ENCODE measurements at regions not wholly inside any gene's neighbourhood (a gene's known extent, or its start where the extent isn't known, plus 50 kb on each side); places are given as distances from the start of the nearest gene placed in this dataset.

- Histone ChIP-seq H3K9me3 (ENCODE audit: control insufficient read depth, low read length) (no peaks in the 10 kb centered on the region), H3K4me1 (ENCODE audit: control insufficient read depth, insufficient read depth, low read length, poor library complexity, severe bottlenecking) (no peaks in the 10 kb centered on the region), H3K27ac (ENCODE audit: low read depth, low read length, severe bottlenecking) (no peak overlapping the region), H3K36me3 (ENCODE audit: control insufficient read depth, insufficient read depth, low read length) (no peaks in the 10 kb centered on the region), H3K4me3 (ENCODE audit: extremely low read depth, insufficient read depth, low read length, poor library complexity, severe bottlenecking) (no peak overlapping the region)
- WGBS, 2 experiments (ENCODE audit: insufficient coverage in 2 of 2) = no CpG with 5 or more reads among the region's 3 CpGs
Measured at GRCh38 chr10:117933036-117933435, 113.7 kb downstream of the RAB11FIP2 start.

- H3K27ac ChIP-seq (ENCODE audit: low read depth, low read length, severe bottlenecking) = no peak overlapping the region
- 76% methylated on average over 3 of the region's 3 CpGs; no CpG with 5 or more reads in 1 of the 2 experiments for WGBS, 2 experiments (ENCODE audit: insufficient coverage in 2 of 2)
- no peak overlapping the region for H3K4me3 ChIP-seq (ENCODE audit: extremely low read depth, insufficient read depth, low read length, poor library complexity, severe bottlenecking)
- no peaks in the 10 kb centered on the region for H3K9me3 ChIP-seq (ENCODE audit: control insufficient read depth, low read length)
- no peaks in the 10 kb centered on the region for H3K36me3 ChIP-seq (ENCODE audit: control insufficient read depth, insufficient read depth, low read length)
- H3K4me1 ChIP-seq (ENCODE audit: control insufficient read depth, insufficient read depth, low read length, poor library complexity, severe bottlenecking) = no peaks in the 10 kb centered on the region
Measured at GRCh38 chr10:117934477-117934876, 112.3 kb downstream of the RAB11FIP2 start.

- no peaks in the 10 kb centered on the region for H3K36me3 ChIP-seq (ENCODE audit: control insufficient read depth, insufficient read depth, low read length)
- H3K4me1 ChIP-seq (ENCODE audit: control insufficient read depth, insufficient read depth, low read length, poor library complexity, severe bottlenecking) = no peaks in the 10 kb centered on the region
- H3K4me3 ChIP-seq (ENCODE audit: extremely low read depth, insufficient read depth, low read length, poor library complexity, severe bottlenecking) = no peak overlapping the region
- no peaks in the 10 kb centered on the region for H3K9me3 ChIP-seq (ENCODE audit: control insufficient read depth, low read length)
- 85 to 86% methylated on average over 8 of the region's 9 CpGs for WGBS, 2 experiments (ENCODE audit: insufficient coverage in 2 of 2)
- H3K27ac ChIP-seq (ENCODE audit: low read depth, low read length, severe bottlenecking) = no peak overlapping the region
Measured at GRCh38 chr10:117936141-117936540, 110.6 kb downstream of the RAB11FIP2 start.

- WGBS, 2 experiments (ENCODE audit: insufficient coverage in 2 of 2) = 90 to 100% methylated on average over 1 to 3 of the region's 4 CpGs
- H3K27ac ChIP-seq (ENCODE audit: low read depth, low read length, severe bottlenecking) = no peak overlapping the region
- no peak overlapping the region for H3K4me3 ChIP-seq (ENCODE audit: extremely low read depth, insufficient read depth, low read length, poor library complexity, severe bottlenecking)
- no peaks in the 10 kb centered on the region for H3K4me1 ChIP-seq (ENCODE audit: control insufficient read depth, insufficient read depth, low read length, poor library complexity, severe bottlenecking)
- H3K9me3 ChIP-seq (ENCODE audit: control insufficient read depth, low read length) = no peaks in the 10 kb centered on the region
- no peaks in the 10 kb centered on the region for H3K36me3 ChIP-seq (ENCODE audit: control insufficient read depth, insufficient read depth, low read length)
Measured at GRCh38 chr10:117936566-117936965, 110.2 kb downstream of the RAB11FIP2 start.

GRCh38 chr10:117936976-117937375 is 109.8 kb downstream of the RAB11FIP2 start:
- H3K9me3 ChIP-seq (ENCODE audit: control insufficient read depth, low read length) = no peaks in the 10 kb centered on the region
- WGBS, 2 experiments (ENCODE audit: insufficient coverage in 2 of 2) = 89 to 91% methylated on average over 1 of the region's 3 CpGs
- no peaks in the 10 kb centered on the region for H3K4me1 ChIP-seq (ENCODE audit: control insufficient read depth, insufficient read depth, low read length, poor library complexity, severe bottlenecking)
- H3K36me3 ChIP-seq (ENCODE audit: control insufficient read depth, insufficient read depth, low read length) = no peaks in the 10 kb centered on the region
- H3K4me3 ChIP-seq (ENCODE audit: extremely low read depth, insufficient read depth, low read length, poor library complexity, severe bottlenecking) = no peak overlapping the region
- no peak overlapping the region for H3K27ac ChIP-seq (ENCODE audit: low read depth, low read length, severe bottlenecking)

- Histone ChIP-seq H3K27ac (ENCODE audit: low read depth, low read length, severe bottlenecking) (no peak overlapping the region), H3K4me1 (ENCODE audit: control insufficient read depth, insufficient read depth, low read length, poor library complexity, severe bottlenecking) (no peaks in the 10 kb centered on the region), H3K4me3 (ENCODE audit: extremely low read depth, insufficient read depth, low read length, poor library complexity, severe bottlenecking) (no peak overlapping the region), H3K9me3 (ENCODE audit: control insufficient read depth, low read length) (no peaks in the 10 kb centered on the region), H3K36me3 (ENCODE audit: control insufficient read depth, insufficient read depth, low read length) (no peaks in the 10 kb centered on the region)
- 80 to 81% methylated on average over 2 to 3 of the region's 4 CpGs for WGBS, 2 experiments (ENCODE audit: insufficient coverage in 2 of 2)
Measured at GRCh38 chr10:117938104-117938503, 108.6 kb downstream of the RAB11FIP2 start.

- no peaks in the 10 kb centered on the region for H3K9me3 ChIP-seq (ENCODE audit: control insufficient read depth, low read length)
- H3K4me1 ChIP-seq (ENCODE audit: control insufficient read depth, insufficient read depth, low read length, poor library complexity, severe bottlenecking) = no peaks in the 10 kb centered on the region
- no peaks in the 10 kb centered on the region for H3K36me3 ChIP-seq (ENCODE audit: control insufficient read depth, insufficient read depth, low read length)
- H3K4me3 ChIP-seq (ENCODE audit: extremely low read depth, insufficient read depth, low read length, poor library complexity, severe bottlenecking) = no peak overlapping the region
- H3K27ac ChIP-seq (ENCODE audit: low read depth, low read length, severe bottlenecking) = no peak overlapping the region
- WGBS, 2 experiments (ENCODE audit: insufficient coverage in 2 of 2) = 86 to 100% methylated on average over 1 to 2 of the region's 4 CpGs
Measured at GRCh38 chr10:117942226-117942625, 104.5 kb downstream of the RAB11FIP2 start.

GRCh38 chr10:117944676-117945447 is 101.9 kb downstream of the RAB11FIP2 start:
- Histone ChIP-seq H3K9me3 (ENCODE audit: control insufficient read depth, low read length) (no peaks in the 10 kb centered on the region), H3K27ac (ENCODE audit: low read depth, low read length, severe bottlenecking) (no peak overlapping the region), H3K36me3 (ENCODE audit: control insufficient read depth, insufficient read depth, low read length) (no peaks in the 10 kb centered on the region), H3K4me1 (ENCODE audit: control insufficient read depth, insufficient read depth, low read length, poor library complexity, severe bottlenecking) (no peaks in the 10 kb centered on the region), H3K4me3 (ENCODE audit: extremely low read depth, insufficient read depth, low read length, poor library complexity, severe bottlenecking) (no peak overlapping the region)
- WGBS, 2 experiments (ENCODE audit: insufficient coverage in 2 of 2) = no CpG with 5 or more reads among the region's 2 CpGs

GRCh38 chr10:117945651-117946050 is 101.1 kb downstream of the RAB11FIP2 start:
- H3K9me3 ChIP-seq (ENCODE audit: control insufficient read depth, low read length) = no peaks in the 10 kb centered on the region
- no peaks in the 10 kb centered on the region for H3K4me1 ChIP-seq (ENCODE audit: control insufficient read depth, insufficient read depth, low read length, poor library complexity, severe bottlenecking)
- no peaks in the 10 kb centered on the region for H3K36me3 ChIP-seq (ENCODE audit: control insufficient read depth, insufficient read depth, low read length)
- no peak overlapping the region for H3K27ac ChIP-seq (ENCODE audit: low read depth, low read length, severe bottlenecking)
- no peak overlapping the region for H3K4me3 ChIP-seq (ENCODE audit: extremely low read depth, insufficient read depth, low read length, poor library complexity, severe bottlenecking)
- 76 to 91% methylated on average over 1 to 2 of the region's 5 CpGs for WGBS, 2 experiments (ENCODE audit: insufficient coverage in 2 of 2)

GRCh38 chr10:117946525-117947070 is 100.1 kb downstream of the RAB11FIP2 start:
- Histone ChIP-seq H3K36me3 (ENCODE audit: control insufficient read depth, insufficient read depth, low read length) (no peaks in the 10 kb centered on the region), H3K4me1 (ENCODE audit: control insufficient read depth, insufficient read depth, low read length, poor library complexity, severe bottlenecking) (no peaks in the 10 kb centered on the region), H3K4me3 (ENCODE audit: extremely low read depth, insufficient read depth, low read length, poor library complexity, severe bottlenecking) (no peak overlapping the region), H3K27ac (ENCODE audit: low read depth, low read length, severe bottlenecking) (no peak overlapping the region), H3K9me3 (ENCODE audit: control insufficient read depth, low read length) (no peaks in the 10 kb centered on the region)
- WGBS, 2 experiments (ENCODE audit: insufficient coverage in 2 of 2) = 82 to 90% methylated on average over 4 to 7 of the region's 8 CpGs

- no peak overlapping the region for H3K27ac ChIP-seq (ENCODE audit: low read depth, low read length, severe bottlenecking)
- H3K4me3 ChIP-seq (ENCODE audit: extremely low read depth, insufficient read depth, low read length, poor library complexity, severe bottlenecking) = no peak overlapping the region
- H3K9me3 ChIP-seq (ENCODE audit: control insufficient read depth, low read length) = no peaks in the 10 kb centered on the region
- H3K36me3 ChIP-seq (ENCODE audit: control insufficient read depth, insufficient read depth, low read length) = no peaks in the 10 kb centered on the region
- 75 to 91% methylated on average over 2 of the region's 3 CpGs for WGBS, 2 experiments (ENCODE audit: insufficient coverage in 2 of 2)
- H3K4me1 ChIP-seq (ENCODE audit: control insufficient read depth, insufficient read depth, low read length, poor library complexity, severe bottlenecking) = no peaks in the 10 kb centered on the region
Measured at GRCh38 chr10:117948493-117948892, 98.2 kb downstream of the RAB11FIP2 start.
